ENCODE measurements at regions not wholly inside any gene's neighbourhood (a gene's known extent, or its start where the extent isn't known, plus 50 kb on each side); places are given as distances from the start of the nearest gene placed in this dataset.
"Not testable (repeated sequence)": the region's sequence is repeated elsewhere in the genome, so short reads cannot be mapped to it uniquely, and the experiment has no call there.

DNA sequence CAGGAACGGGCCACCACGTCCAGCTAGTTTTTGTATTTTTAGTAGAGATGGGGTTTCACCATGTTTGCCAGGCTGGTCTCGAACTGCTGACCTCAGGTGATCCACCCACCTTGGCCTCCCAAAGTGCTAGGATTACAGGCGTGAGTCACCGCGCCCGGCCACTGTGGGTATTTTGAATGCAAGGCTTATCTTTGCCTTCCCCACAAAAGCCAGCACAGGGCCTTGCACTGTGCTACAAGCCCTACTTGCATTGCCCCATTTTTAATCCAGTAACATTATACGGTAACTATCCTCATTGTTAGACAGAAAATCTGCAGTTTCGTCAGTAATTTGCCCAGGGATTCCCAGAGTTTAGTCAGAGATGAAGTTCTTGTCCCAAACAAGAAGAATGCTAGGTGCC is 1183.2 kb upstream of the WWC1 start:
- not testable (repeated sequence) for DNase-seq (ENCODE audit: low read depth)

DNA sequence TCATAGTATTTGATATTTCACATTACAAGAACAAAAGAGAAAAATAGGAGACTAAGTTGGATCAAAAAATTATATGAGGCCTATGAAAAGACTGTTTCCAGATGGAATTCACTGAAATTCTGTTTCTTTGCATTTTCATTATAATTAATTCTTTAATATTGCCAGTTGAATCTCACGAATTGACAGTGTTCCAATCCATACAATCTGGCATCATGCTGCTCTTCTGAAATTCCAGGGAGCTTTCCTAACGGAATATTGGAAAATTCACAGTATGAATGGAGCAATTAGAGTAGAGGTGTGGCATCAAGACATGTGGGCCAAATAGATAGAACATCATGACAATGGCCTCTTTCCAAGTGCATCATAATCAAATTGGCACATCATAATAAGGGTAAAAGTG is 1178.9 kb upstream of the WWC1 start:
- no peak for DNase-seq (ENCODE audit: low read depth)

DNA sequence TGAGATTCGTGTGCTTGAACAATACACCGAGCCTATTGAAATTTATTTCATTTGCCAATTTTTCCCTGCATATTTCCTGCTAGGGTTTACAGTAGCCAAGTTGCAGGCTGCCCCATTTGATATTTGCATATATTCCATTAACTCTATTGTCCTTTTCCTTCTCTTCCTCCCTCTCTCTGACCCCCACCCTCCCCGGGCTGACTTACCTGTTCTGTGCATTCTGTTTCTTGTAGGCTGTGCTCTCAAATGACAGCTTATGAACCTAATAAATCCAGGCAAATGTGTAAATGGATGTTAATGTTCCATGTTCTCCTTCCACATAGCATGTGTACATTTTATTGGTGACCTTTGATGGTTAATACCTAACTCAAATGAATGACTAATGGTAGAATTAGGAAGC is 1169.2 kb upstream of the WWC1 start:
- DNase-seq (ENCODE audit: low read depth) = no peak

DNA sequence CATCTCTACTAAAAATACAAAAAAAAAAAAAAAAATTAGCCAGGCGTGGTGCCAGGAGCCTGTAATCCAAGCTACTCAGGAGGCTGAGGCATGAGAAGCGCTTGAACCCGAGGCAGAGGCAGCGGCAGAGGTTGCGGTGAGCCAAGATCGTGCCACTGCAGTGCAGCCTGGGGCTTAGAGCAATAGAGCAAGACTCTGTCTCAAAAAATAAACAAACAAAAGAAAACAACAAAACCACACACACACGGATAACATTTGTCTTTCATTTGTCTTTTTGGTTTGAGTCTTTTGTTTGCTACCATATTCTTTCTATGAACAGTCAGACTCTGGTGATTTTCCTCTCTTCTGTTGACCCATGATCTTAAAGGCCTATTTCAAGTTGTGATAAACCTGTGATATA is 1168.3 kb upstream of the WWC1 start:
- DNase-seq (ENCODE audit: low read depth) = no peak

DNA sequence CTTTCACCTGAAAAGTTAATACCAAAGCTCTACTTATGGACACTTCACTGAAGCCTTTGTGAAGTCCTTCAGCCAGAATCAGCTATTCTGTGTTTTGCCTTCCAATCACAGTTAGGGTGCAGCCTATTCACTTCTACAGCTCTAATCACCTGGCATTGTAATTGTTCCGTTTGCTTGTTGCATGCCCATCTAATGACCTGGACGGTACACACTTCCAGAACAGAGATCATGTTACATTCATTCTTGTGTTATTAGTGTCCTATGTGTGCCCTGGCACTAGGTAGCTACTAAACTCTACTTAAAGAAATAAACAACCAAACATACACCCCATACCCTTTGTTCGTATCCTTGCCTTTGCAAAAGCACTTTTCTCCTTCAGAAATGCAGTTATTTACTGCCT is 1162.9 kb upstream of the WWC1 start:
- no peak for DNase-seq (ENCODE audit: low read depth)

DNA sequence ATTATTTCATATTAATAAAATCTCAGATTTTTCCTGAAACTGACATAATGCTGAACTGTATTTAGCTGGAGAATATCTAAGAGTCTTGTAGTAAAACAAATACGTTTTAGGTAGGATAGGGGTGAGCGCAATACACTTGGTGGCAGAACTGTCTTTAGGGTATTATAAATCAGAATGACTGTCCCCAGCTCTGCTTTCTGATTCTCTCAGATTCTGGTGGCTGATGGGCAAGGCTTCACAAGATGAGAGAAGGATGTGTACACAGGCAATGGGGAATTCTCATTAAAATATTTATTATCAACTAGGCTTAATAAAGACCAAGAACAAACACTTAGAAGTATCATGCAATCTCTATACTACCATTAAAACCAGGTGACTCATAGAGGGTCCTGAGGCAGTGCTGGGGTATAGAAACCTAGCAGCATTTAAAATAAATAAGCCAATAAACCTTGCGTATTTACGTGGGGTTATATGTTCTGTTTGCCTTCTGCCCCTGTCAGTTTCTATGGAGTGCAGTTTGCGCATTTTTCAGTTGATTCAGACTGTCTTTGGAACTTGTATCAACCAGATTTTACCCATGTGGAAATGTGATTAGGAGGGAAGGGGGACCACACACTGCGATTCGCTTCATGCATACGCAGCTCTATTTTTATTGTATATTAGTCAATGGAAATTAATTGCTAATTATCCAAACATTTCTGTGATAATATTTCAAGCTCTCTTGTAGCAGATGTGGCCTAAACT is 1150.7 kb upstream of the WWC1 start:
- no peak for DNase-seq (ENCODE audit: low read depth)

DNA sequence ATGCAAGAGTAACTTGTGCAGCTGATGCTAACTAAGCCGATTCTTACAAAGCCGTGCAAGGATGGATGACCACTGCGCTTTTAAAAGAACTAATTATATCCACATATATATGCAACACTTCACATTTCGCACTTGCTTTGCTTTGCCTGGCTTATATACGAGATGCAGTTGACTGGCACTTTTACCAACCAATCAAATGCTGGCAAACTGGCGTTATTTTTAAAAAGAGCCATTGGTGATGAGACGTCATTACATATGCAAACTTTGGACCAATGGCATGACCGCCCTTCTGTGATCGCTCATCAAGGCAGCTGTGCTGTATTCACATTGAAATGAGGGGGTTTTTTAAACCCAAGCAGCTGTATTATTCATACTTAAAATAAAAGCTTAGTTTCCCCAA is 1147.7 kb upstream of the WWC1 start:
- DNase-seq (ENCODE audit: low read depth) = no peak

DNA sequence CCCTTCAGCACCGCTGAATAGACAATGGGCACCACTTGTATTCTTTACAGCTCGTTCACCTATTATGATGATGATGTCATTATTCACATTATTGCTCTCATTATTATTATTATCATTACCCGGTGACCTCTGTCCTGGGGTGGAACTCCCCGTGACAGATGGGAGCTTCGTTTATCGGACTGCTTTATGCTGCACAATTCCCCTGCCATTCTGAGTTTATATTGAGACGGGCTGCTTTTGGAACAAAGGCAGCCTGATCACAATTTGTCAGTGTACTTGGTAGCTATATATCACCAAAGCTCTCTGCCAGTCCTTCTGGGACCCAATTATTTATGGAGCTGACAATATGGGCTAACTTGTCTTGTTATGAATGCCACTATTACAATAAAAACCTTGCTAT is 1145.6 kb upstream of the WWC1 start:
- no peak for DNase-seq (ENCODE audit: low read depth)

DNA sequence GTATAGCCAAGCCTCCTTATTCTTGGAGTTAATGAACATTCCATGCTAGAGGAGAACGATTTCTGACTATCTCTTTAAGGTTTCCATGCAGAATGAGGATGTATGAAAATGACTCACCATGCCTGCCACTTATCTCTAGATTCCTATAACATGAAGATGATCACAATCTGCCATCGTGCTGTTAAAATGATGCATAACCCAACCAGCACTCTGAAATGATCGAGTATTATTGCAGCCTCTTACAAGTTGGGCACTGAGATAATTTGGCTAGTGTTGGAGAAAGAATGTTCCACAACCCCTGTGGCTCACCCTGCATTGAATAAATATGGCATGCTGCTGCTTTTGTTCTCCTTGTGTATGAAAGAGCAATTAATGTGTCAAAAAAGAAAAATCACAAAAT is 1143.6 kb upstream of the WWC1 start:
- DNase-seq (ENCODE audit: low read depth) = no peak

DNA sequence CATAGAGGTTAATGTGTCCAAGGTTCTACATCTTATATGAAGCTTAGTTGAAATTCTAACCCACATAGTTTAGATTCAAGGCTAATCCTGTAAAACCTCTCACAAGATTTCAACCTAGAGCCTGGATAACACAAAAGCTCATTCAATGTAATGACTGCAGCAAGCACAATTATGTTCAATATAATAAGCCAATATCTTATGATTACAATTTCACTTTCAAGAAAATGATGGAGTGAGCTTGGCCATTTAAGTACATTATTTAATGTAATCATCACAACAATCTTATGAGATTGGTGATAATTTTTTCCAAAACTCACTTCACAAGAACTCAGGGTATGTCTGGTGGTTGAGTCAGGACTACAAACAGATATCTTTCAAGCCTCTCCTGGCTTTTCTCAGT is 1140.8 kb upstream of the WWC1 start:
- DNase-seq (ENCODE audit: low read depth) = no peak

DNA sequence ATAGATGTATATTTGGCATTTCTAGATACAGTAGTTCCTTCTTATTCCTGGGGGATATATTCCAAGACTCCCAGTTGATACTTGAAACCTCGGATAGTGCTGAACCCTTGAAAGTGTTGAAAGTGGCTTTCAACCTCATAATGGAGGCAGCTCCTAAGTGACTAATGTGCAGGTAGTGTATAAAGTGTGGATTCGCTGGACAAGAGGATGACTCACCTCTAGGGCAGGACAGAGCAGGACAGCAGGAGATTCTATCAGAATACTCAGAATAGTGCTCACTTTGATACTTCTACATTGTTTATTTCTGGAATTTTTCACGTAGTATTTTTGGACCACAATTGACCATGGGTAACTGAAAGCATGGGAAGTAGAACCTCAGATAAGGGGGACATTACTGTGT is 1138.9 kb upstream of the WWC1 start:
- no peak for DNase-seq (ENCODE audit: low read depth)

DNA sequence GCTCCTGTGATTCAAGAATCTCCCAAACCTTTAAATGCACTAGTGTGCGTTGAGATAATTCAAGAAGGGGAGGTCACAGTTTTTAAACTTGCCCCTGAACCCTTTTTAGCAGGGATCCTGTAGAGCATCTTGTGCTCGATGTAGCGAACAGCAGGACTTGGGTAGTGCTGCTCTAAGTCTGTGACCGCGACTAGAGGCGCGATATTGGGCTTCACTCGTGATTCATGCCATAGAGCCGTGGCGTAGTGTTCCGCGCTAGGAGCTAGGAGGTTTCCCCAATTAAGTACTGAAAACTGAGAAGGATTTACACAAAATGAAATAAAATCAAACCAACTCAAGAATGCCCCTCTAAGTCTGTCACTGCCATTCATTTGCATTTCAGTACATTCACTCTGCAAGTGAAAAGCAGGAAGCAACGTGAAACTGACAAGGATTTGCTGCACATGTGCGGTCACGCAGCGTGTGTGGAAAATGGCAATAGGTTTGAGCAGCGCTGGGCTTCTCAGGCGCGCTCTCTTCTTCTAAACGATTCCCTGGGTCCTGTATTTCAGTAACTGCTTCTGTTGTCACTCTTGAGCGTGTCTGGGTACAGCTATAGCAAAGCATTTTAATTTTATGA is 1135.9 kb upstream of the WWC1 start:
- DNase-seq (ENCODE audit: low read depth) = no peak

DNA sequence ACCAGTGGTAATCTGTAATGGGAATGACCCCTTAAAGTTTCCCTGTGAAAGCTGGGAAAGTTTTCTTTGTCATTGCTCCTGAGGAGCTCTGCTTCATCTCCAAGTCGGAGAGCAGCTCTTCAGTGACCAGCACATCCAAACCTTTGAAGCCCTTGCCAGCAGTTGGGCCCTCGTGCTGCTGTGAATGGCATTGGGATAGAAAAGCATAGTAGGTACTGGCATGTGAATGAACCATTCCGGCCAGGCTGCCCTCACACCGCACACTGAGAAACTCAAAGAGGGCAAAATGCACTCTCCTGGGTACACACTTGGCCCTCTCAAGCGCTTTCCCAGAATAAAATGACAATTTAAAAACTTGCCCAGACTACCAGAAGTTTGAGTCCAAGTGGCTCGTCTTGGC is 1135.0 kb upstream of the WWC1 start:
- DNase-seq (ENCODE audit: low read depth) = no peak

DNA sequence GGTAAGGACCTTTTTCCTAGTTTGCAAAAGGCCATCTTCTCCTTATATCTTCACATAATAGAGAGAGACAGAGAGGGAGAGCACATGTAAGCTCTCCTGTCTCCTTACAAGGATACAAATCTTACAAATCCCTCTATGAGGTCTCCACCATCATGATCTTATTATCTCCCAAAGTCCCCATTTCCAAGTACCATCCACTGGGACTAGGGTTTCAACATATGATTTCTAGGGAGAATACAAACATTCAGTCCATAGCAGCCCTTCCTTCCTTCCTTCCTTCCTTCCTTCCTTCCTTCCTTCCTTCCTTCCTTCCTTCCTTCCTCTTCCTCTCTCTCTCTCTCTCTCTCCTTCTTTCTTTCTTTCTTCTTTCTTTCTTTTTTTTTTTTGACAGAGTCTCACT is 1132.9 kb upstream of the WWC1 start:
- DNase-seq (ENCODE audit: low read depth) = no peak

DNA sequence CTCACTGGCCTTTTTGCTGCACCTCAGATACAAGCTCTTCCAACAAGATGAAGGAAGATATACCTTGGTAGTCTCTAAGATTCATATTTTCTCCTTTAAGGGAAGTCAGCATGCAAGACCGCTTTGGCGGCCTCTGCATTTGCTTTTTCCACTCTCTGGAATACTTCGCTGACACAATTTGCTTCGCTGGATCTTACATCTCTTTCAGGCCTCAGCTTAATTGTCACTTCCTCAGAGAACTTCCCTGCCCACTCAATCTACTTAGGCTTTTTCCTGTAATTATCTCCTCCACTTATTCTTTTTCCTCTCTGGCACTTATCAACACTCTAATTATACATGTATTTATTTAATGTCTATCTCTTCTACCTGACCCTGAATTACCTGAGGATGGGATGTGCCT is 1131.1 kb upstream of the WWC1 start:
- DNase-seq (ENCODE audit: low read depth) = no peak

DNA sequence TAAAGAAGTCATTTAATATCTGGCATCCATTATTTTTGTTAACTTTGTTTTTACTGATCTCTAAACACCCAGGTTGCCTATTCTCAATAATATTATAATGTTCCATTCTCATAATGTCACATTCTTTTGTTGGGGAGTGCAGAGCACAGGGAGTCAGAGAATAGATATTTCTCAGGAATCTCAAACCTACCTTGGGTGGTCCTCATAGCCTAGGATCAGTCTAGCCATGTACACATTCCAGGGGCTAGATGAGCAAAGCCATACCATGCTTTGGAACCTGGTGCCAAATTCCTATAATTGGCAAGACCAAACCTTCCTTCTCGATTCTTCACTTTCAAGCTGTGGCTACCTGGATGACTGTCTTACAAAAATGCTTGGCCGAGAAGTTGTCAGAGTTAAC is 1124.7 kb upstream of the WWC1 start:
- no peak for DNase-seq (ENCODE audit: low read depth)

DNA sequence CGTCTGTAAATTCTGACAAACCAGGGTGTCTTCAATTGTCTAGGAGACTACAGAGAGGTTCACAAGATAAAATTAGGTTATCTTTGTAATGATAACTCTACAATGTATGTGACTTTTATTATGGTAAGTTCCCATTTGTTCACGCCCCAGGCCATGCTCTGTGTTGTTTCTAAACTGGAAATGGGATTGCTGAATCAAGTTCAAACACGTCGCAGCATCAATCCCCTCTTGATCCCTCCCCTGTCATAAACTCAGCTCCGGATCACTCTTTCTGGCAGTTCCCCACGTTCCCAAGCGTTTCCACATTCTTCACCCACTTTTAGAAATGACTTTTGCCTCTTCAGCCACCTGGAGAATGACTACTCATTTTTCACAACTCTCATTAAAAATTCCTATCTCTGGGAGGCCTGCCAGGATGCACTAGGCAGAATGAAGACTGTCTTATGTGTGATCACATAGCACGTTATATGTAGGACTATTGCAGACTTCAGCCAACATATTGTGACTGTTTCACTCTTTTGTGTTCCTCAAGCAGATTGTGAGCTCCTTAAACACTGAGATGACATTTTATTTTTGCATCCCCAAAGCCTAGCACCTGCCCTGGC is 1124.2 kb upstream of the WWC1 start:
- DNase-seq (ENCODE audit: low read depth) = no peak

DNA sequence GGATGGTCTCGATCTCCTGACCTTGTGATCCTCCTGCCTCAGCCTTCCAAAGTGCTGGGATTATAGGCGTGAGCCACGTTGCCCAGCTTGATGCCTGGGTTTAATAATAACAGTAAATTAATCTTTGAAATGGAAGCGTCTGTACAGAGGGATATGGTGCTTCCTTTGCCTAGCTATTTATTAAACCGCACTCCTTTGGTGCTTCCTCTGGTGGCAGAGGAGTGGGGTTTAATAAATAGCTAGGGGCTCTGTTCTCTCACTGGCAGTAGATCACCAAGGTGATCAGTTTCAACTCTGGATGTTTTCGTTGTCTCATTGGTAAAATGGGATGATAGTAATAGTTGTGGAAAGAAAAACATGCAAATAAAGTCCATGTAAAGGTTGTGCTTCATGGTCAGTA is 1122.5 kb upstream of the WWC1 start:
- no peak for DNase-seq (ENCODE audit: low read depth)

DNA sequence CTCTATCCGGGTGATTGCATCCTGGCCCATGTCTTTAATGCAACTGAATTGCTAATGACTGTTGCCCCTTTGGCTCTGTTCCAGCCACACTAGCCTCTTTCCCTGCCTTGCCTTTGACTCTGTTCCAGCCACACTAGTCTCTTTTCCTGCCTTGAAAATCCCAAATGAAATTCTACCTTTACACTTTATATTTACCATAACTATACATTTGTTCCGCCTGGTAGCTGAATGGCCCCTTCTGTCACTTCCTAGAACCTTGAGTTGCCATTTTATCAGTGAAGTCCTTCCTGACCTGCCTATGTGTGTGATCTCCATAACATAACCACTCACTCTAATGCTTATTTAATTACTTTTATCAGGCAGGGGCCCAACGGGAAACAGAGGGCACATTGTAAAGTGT is 1120.4 kb upstream of the WWC1 start:
- DNase-seq (ENCODE audit: low read depth) = no peak

DNA sequence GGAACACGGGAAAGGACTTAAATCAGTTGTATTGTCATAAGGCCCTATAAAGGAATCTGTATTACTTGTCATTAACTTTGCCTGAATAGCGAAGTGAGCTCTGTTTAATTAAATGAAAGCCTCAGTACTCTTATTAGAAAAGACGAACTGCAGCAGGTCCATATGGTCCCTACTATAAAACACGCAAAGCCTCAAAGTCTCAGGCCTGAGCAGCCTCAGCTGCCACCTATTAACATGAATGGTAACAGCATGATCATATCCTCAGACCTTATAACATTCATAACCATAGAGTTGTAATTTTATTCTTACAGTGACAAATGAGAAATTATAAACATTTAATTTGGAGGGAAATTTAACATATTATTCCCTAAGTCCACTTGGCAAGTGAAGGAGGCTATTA is 1113.7 kb upstream of the WWC1 start:
- no peak for DNase-seq (ENCODE audit: low read depth)

DNA sequence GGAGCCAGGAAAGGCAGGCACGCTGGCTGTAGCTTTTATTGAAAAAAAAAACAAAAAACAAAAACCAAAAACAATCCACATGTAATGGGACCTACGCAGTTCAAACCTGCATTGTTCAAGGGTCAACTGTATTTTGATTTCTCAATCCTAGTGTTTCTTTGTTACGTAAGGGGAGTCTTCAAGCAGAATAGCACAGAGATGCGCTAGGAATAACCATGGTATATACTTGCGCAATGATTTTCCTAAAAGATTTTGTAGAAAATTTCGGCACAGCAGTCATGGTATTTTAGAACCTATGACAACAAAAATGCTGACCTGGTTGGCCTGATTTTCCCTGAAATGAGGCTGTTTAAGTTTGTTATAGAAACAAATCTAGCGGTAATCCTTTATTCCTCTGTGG is 1110.5 kb upstream of the WWC1 start:
- DNase-seq (ENCODE audit: low read depth) = no peak

DNA sequence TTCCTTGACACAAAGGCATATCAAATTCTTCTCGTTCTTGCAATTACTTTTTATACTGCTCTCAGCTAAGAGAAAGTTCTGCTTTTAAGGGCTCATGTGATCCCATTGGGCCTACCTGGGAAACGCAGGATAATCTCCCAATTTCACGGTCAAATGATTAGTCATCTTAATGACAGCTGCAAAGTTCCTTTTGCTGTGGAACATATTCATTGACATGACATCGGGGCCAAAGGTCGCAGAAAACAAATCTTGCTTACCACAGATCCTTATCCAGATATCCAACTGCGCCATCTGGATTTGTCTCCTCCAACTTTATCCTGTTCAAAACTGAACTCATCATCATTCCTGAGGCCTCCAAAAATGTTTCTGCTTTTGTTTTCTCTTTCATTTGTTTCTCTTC is 1085.6 kb upstream of the WWC1 start:
- peak; percentile 3 for DNase-seq (ENCODE audit: low read depth)

DNA sequence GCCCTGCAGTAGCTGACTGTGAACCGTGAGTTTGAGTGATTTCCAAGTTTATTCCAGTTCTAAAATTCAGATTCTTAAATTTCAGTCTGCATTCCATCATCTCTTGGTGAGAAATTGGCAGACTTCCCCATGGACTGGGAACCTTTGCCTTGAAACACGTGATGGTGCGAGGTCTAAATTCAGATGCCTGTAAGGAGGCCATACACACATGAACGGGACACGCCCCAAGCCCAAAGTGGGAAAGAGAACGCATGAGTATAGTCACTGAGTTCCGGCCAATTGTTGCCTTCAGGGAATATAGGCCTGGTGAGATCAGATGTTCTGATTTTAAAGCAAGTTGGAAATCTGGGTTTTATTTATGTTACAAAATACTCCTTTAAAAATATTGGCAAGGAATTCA is 1084.4 kb upstream of the WWC1 start:
- DNase-seq (ENCODE audit: low read depth) = peak; percentile 60

Measured in myocyte (in vitro differentiated cells).